ENCODE measurements at regions not wholly inside any gene's neighbourhood (a gene's known extent, or its start where the extent isn't known, plus 50 kb on each side); places are given as distances from the start of the nearest gene placed in this dataset.

GRCh38 chr2:83435989-83436388, 1023.1 kb downstream of the SUCLG1 start:
- intact Hi-C loops (cut with DNase I) = no loop called here
- TF ChIP-seq POLR2A (IDR thresholded peaks at IDR 0.05) (no peak), CTCF (IDR thresholded peaks at IDR 0.05) (no peak)
- no peak for ATAC-seq
- no peaks in the 10 kb centered on the region for H3K4me1 ChIP-seq
- H3K36me3 ChIP-seq = no peaks in the 10 kb centered on the region
- WGBS, 4 donors = 76 to 83% (median 81%) methylated on average over 2 of the region's 2 CpGs
- no peak overlapping the region for H3K4me3 ChIP-seq
- H3K27ac ChIP-seq = no peak overlapping the region
- no peak for DNase-seq
- H3K27me3 ChIP-seq = no peaks in the 10 kb centered on the region
- no peaks in the 10 kb centered on the region for H3K9me3 ChIP-seq

- 80 to 88% (median 85%) methylated on average over 1 of the region's 1 CpG for WGBS, 4 donors
- no peak for ATAC-seq
- intact Hi-C loops (cut with DNase I) = no loop called here
Observed at GRCh38 chr2:83420993-83421392, 1038.1 kb downstream of the SUCLG1 start.

GRCh38 chr2:83394134-83394904, 1064.8 kb downstream of the SUCLG1 start:
- Histone ChIP-seq H3K9me3 (no peaks in the 10 kb centered on the region), H3K27me3 (no peaks in the 10 kb centered on the region), H3K36me3 (no peaks in the 10 kb centered on the region), H3K27ac (no peak overlapping the region), H3K4me3 (no peak overlapping the region), H3K4me1 (no peaks in the 10 kb centered on the region)
- ATAC-seq (no peak), DNase-seq (no peak)
- TF ChIP-seq CTCF (IDR thresholded peaks at IDR 0.05) (no peak), POLR2A (IDR thresholded peaks at IDR 0.05) (no peak)
- WGBS, 4 donors = 38 to 50% (median 44%) methylated on average over 3 of the region's 3 CpGs
- intact Hi-C loops (cut with DNase I) = no loop called here

More at GRCh38 chr2:83420993-83421392, 1038.1 kb downstream of the SUCLG1 start:
- Histone ChIP-seq H3K27me3 (no peaks in the 10 kb centered on the region), H3K27ac (no peak overlapping the region), H3K4me1 (no peaks in the 10 kb centered on the region), H3K36me3 (no peaks in the 10 kb centered on the region), H3K9me3 (peaks cover 0 to 43% (median 17%) of the 10 kb centered on the region in 12 donors), H3K4me3 (no peak overlapping the region)
- DNase-seq = no peak
- TF ChIP-seq CTCF (IDR thresholded peaks at IDR 0.05) (no peak), POLR2A (IDR thresholded peaks at IDR 0.05) (no peak)

GRCh38 chr2:83388804-83389203, 1070.3 kb downstream of the SUCLG1 start:
- Histone ChIP-seq H3K27me3 (no peaks in the 10 kb centered on the region), H3K4me1 (no peaks in the 10 kb centered on the region), H3K4me3 (no peak overlapping the region), H3K36me3 (no peaks in the 10 kb centered on the region), H3K27ac (no peak overlapping the region), H3K9me3 (no peaks in the 10 kb centered on the region)
- no peak for DNase-seq
- intact Hi-C loops (cut with DNase I) = no loop called here
- TF ChIP-seq POLR2A (IDR thresholded peaks at IDR 0.05) = no peak
- TF ChIP-seq CTCF (IDR thresholded peaks at IDR 0.05) = no peak
- 80 to 87% (median 81%) methylated on average over 1 of the region's 1 CpG for WGBS, 4 donors
- no peak for ATAC-seq

All from heart left ventricle (tissue), 16 donors.